SK-N-SH (cell line): ENCODE measurements at regions not wholly inside any gene's neighbourhood (a gene's known extent, or its start where the extent isn't known, plus 50 kb on each side); places are given as distances from the start of the nearest gene placed in this dataset.

Experiments
- CTCF ChIP-seq: fragments of 200-600 bp; sonication (generic); IDR thresholded peaks from 2 replicates; pipeline ENCODE4 v1.6.1; 2017; ENCODE audit warnings: antibody characterized with exemption, mild to moderate bottlenecking, moderate library complexity
- EP300 ChIP-seq, 2 experiments: IDR thresholded peaks; 2 replicates each; pipeline versions ENCODE4 v1.4.0 to v1.6.1; 2012; ENCODE audit warnings: borderline replicate concordance in 1 of 2, low read depth in 1 of 2, low read length in 1 of 2
- EZH2phosphoT487 ChIP-seq: fragments of 200-600 bp; sonication (generic); IDR thresholded peaks from 2 replicates; pipeline ENCODE4 v1.6.1; 2017; ENCODE audit warnings: low read depth, mixed run types, mild to moderate bottlenecking, antibody characterized with exemption, moderate library complexity, borderline replicate concordance
- GABPA ChIP-seq: IDR thresholded peaks from 2 replicates; pipeline ENCODE4 v1.4.0; 2012; ENCODE audit warnings: low read depth, mild to moderate bottlenecking
- TCF12 ChIP-seq: IDR thresholded peaks from 2 replicates; pipeline ENCODE4 v1.4.0; 2012
- YY1 ChIP-seq: IDR thresholded peaks from 2 replicates; pipeline ENCODE4 v1.4.0; 2012; ENCODE audit warnings: low read depth, mild to moderate bottlenecking
- TF ChIP-seq, protein P1 (sequence below): fragments of 150-350 bp; IDR thresholded peaks from 2 replicates; pipeline ENCODE4 v1.6.1; 2017; ENCODE audit warnings: antibody characterized with exemption, low read length, low read depth, borderline replicate concordance

DNA sequence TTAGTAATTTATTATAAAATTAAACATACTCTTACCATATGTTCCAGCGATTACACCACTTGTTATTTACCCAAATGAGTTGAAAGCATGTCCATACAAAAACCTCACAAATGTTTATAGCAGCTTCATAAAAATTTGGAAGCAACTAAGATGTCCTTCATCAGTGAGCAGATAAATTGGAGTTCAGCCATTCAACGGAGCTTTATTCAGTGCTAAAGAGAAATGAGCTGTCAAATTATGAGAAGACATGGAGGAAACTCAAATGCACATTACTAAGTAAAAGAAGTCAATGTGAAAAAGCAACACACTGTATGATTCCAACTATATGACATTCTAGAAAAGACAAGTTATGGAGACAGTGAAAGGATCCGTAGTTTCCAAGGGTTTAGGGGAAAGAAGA is 606.7 kb upstream of the TMPRSS15 start:
- TF ChIP-seq CTCF: no peak
- no peak for TF ChIP-seq EZH2phosphoT487
- TF ChIP-seq TCF12: no peak
- TF ChIP-seq, protein P1, sequence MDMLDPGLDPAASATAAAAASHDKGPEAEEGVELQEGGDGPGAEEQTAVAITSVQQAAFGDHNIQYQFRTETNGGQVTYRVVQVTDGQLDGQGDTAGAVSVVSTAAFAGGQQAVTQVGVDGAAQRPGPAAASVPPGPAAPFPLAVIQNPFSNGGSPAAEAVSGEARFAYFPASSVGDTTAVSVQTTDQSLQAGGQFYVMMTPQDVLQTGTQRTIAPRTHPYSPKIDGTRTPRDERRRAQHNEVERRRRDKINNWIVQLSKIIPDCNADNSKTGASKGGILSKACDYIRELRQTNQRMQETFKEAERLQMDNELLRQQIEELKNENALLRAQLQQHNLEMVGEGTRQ: no peak
- TF ChIP-seq YY1: no peak
- no peak for TF ChIP-seq GABPA
- TF ChIP-seq EP300 (IDR thresholded peaks at IDR 0.05; ENCODE audit: borderline replicate concordance in 1 of 2, low read depth in 1 of 2, low read length in 1 of 2): no peak
